CD4-positive, CD25-positive, alpha-beta regulatory T cell (primary cell): ENCODE measurements at regions not wholly inside any gene's neighbourhood (a gene's known extent, or its start where the extent isn't known, plus 50 kb on each side); places are given as distances from the start of the nearest gene placed in this dataset.
"Not testable (repeated sequence)": the region's sequence is repeated elsewhere in the genome, so short reads cannot be mapped to it uniquely, and the experiment has no call there.

Source experiments
- ATAC-seq, 2 donors: fragments of 150-1000 bp; cut with Tn5 transposase; one replicate each; pipeline ENCODE4 v1.10.0; 2021; ENCODE audit warnings: low read depth in 2 of 2, moderate number of reproducible peaks in 2 of 2, moderate library complexity in 1 of 2
- DNase-seq, 3 donors: peaks; one replicate each; pipeline versions ENCODE4 v3.0.0 to v3.0.0-alpha.2; 2012 to 2022; ENCODE audit warnings: mixed read lengths in 1 of 3
- H3K27ac ChIP-seq: one replicate; pipeline ENCODE4 v1.7.0; 2013; ENCODE audit warnings: mild to moderate bottlenecking, low read length; ENCODE audit not compliant: insufficient read depth, poor library complexity, severe bottlenecking
- H3K27me3 ChIP-seq: one replicate; pipeline ENCODE4 v1.7.0; 2013; ENCODE audit warnings: low read length; ENCODE audit not compliant: control insufficient read depth, insufficient read depth
- H3K36me3 ChIP-seq: one replicate; pipeline ENCODE4 v1.7.0; 2013; ENCODE audit warnings: mild to moderate bottlenecking, low read length, moderate library complexity; ENCODE audit not compliant: control insufficient read depth, insufficient read depth
- H3K4me1 ChIP-seq: 2 replicates; pipeline ENCODE4 v1.7.0; 2013; ENCODE audit warnings: mild to moderate bottlenecking, low read length; ENCODE audit not compliant: insufficient read depth, control insufficient read depth, poor library complexity, severe bottlenecking
- H3K4me3 ChIP-seq: one replicate; pipeline ENCODE4 v1.7.0; 2013; ENCODE audit warnings: low read depth, mild to moderate bottlenecking, low read length, moderate library complexity
- H3K9me3 ChIP-seq, 2 experiments: 1 replicate in 1 of 2; 2 replicates in 1 of 2; pipeline ENCODE4 v1.7.0; 2013; ENCODE audit warnings: low read length in 2 of 2, mild to moderate bottlenecking in 1 of 2, moderate library complexity in 1 of 2; ENCODE audit not compliant: control insufficient read depth in 2 of 2
- H3K27ac Mint-ChIP-seq, 3 donors: one replicate each; pipeline ENCODE4 v1.8.0; 2020 to 2022; ENCODE audit warnings: mild to moderate bottlenecking in 3 of 3, mixed read lengths in 3 of 3, moderate library complexity in 2 of 3
- H3K27me3 Mint-ChIP-seq: one replicate; pipeline ENCODE4 v1.8.0; 2022; ENCODE audit warnings: mild to moderate bottlenecking, mixed read lengths
- H3K36me3 Mint-ChIP-seq: one replicate; pipeline ENCODE4 v1.8.0; 2020; ENCODE audit warnings: mixed read lengths
- H3K4me1 Mint-ChIP-seq, 4 donors: one replicate each; pipeline ENCODE4 v1.8.0; 2020 to 2022; ENCODE audit warnings: mixed read lengths in 4 of 4, mild to moderate bottlenecking in 1 of 4
- H3K4me3 Mint-ChIP-seq, 4 donors: one replicate each; pipeline ENCODE4 v1.8.0; 2020 to 2022; ENCODE audit warnings: mild to moderate bottlenecking in 4 of 4, mixed read lengths in 4 of 4, moderate library complexity in 3 of 4
- H3K9me3 Mint-ChIP-seq, 7 donors: one replicate each; pipeline ENCODE4 v1.8.0; 2020 to 2022; ENCODE audit warnings: mixed read lengths in 7 of 7, mild to moderate bottlenecking in 3 of 7, moderate library complexity in 2 of 7

GRCh38 chr4:64014647-64015046 is 394.6 kb downstream of the TECRL start:
- Histone ChIP-seq H3K27ac (no peak overlapping the region), H3K4me3 (no peak overlapping the region), H3K9me3 (peaks cover 0 to 14% of the 10 kb centered on the region in 2 experiments), H3K36me3 (no peaks in the 10 kb centered on the region), H3K4me1 (no peaks in the 10 kb centered on the region), H3K27me3 (no peaks in the 10 kb centered on the region)
- ATAC-seq (no peak), DNase-seq (no peak)
- H3K4me1 Mint-ChIP-seq: no peaks in the 10 kb centered on the region
- H3K27ac Mint-ChIP-seq: no peak overlapping the region
- no peaks in the 10 kb centered on the region for H3K36me3 Mint-ChIP-seq
- H3K9me3 Mint-ChIP-seq: peaks cover 0 to 26% (median 10%) of the 10 kb centered on the region in 7 donors
- no peaks in the 10 kb centered on the region for H3K27me3 Mint-ChIP-seq
- H3K4me3 Mint-ChIP-seq: no peak overlapping the region

GRCh38 chr4:64001229-64001898 is 407.9 kb downstream of the TECRL start:
- Histone ChIP-seq H3K4me1 (no peaks in the 10 kb centered on the region), H3K27ac (no peak overlapping the region), H3K9me3 (peaks cover 7 to 14% of the 10 kb centered on the region in 2 experiments), H3K4me3 (no peak overlapping the region), H3K27me3 (no peaks in the 10 kb centered on the region), H3K36me3 (no peaks in the 10 kb centered on the region)
- H3K4me3 Mint-ChIP-seq: no peak overlapping the region
- peaks cover 0 to 26% (median 12%) of the 10 kb centered on the region in 7 donors for H3K9me3 Mint-ChIP-seq
- H3K4me1 Mint-ChIP-seq: no peaks in the 10 kb centered on the region
- H3K27me3 Mint-ChIP-seq: no peaks in the 10 kb centered on the region
- no peak for ATAC-seq
- H3K27ac Mint-ChIP-seq: no peak overlapping the region
- DNase-seq: no peak
- no peaks in the 10 kb centered on the region for H3K36me3 Mint-ChIP-seq

- Histone ChIP-seq H3K4me3 (no peak overlapping the region), H3K4me1 (no peaks in the 10 kb centered on the region), H3K36me3 (no peaks in the 10 kb centered on the region), H3K9me3 (peaks cover 13 to 14% of the 10 kb centered on the region in 2 experiments), H3K27ac (no peak overlapping the region), H3K27me3 (no peaks in the 10 kb centered on the region)
- Mint-ChIP-seq H3K36me3 (no peaks in the 10 kb centered on the region), H3K9me3 (peaks cover 0 to 27% (median 12%) of the 10 kb centered on the region in 7 donors), H3K27ac (no peak overlapping the region), H3K27me3 (no peaks in the 10 kb centered on the region), H3K4me3 (no peak overlapping the region), H3K4me1 (no peaks in the 10 kb centered on the region)
- ATAC-seq (no peak), DNase-seq (no peak)
Observed at GRCh38 chr4:64000241-64000640, 409.0 kb downstream of the TECRL start.

GRCh38 chr4:63986253-63986652 is 423.0 kb downstream of the TECRL start:
- Mint-ChIP-seq H3K9me3 (peaks cover 4 to 50% (median 17%) of the 10 kb centered on the region in 7 donors), H3K36me3 (no peaks in the 10 kb centered on the region), H3K27me3 (no peaks in the 10 kb centered on the region), H3K4me3 (no peak overlapping the region), H3K4me1 (no peaks in the 10 kb centered on the region), H3K27ac (no peak overlapping the region)
- Histone ChIP-seq H3K27me3 (no peaks in the 10 kb centered on the region), H3K9me3 (peaks cover 0 to 6% of the 10 kb centered on the region in 2 experiments), H3K4me3 (no peak overlapping the region), H3K36me3 (no peaks in the 10 kb centered on the region), H3K27ac (no peak overlapping the region), H3K4me1 (no peaks in the 10 kb centered on the region)
- ATAC-seq (no peak), DNase-seq (no peak)

GRCh38 chr4:63983224-63983623 is 426.0 kb downstream of the TECRL start:
- no peaks in the 10 kb centered on the region for H3K36me3 Mint-ChIP-seq
- Histone ChIP-seq H3K27ac (no peak overlapping the region), H3K4me3 (no peak overlapping the region), H3K36me3 (no peaks in the 10 kb centered on the region), H3K4me1 (no peaks in the 10 kb centered on the region), H3K9me3 (peaks cover 0 to 6% of the 10 kb centered on the region in 2 experiments), H3K27me3 (no peaks in the 10 kb centered on the region)
- no peak for DNase-seq
- ATAC-seq: no peak
- H3K4me1 Mint-ChIP-seq: no peaks in the 10 kb centered on the region
- H3K27ac Mint-ChIP-seq: no peak overlapping the region
- no peak overlapping the region for H3K4me3 Mint-ChIP-seq
- H3K27me3 Mint-ChIP-seq: no peaks in the 10 kb centered on the region
- peaks cover 4 to 36% (median 14%) of the 10 kb centered on the region in 7 donors for H3K9me3 Mint-ChIP-seq

GRCh38 chr4:63965875-63966274 is 443.4 kb downstream of the TECRL start:
- Histone ChIP-seq H3K27me3 (no peaks in the 10 kb centered on the region), H3K4me1 (no peaks in the 10 kb centered on the region), H3K27ac (no peak overlapping the region), H3K9me3 (peaks cover 0 to 2% of the 10 kb centered on the region in 2 experiments), H3K4me3 (no peak overlapping the region), H3K36me3 (no peaks in the 10 kb centered on the region)
- no peak for DNase-seq
- no peaks in the 10 kb centered on the region for H3K27me3 Mint-ChIP-seq
- no peak overlapping the region for H3K27ac Mint-ChIP-seq
- ATAC-seq: no peak
- no peaks in the 10 kb centered on the region for H3K36me3 Mint-ChIP-seq
- H3K4me1 Mint-ChIP-seq: no peaks in the 10 kb centered on the region
- H3K9me3 Mint-ChIP-seq: peaks cover 0 to 19% (median 4%) of the 10 kb centered on the region in 7 donors
- H3K4me3 Mint-ChIP-seq: no peak overlapping the region

- not testable (repeated sequence) for DNase-seq, H3K4me1 ChIP-seq, H3K4me3 ChIP-seq, ATAC-seq, H3K36me3 Mint-ChIP-seq, H3K4me1 Mint-ChIP-seq, H3K36me3 ChIP-seq, H3K9me3 ChIP-seq, H3K27ac ChIP-seq, H3K27me3 ChIP-seq, H3K4me3 Mint-ChIP-seq, H3K27me3 Mint-ChIP-seq, H3K27ac Mint-ChIP-seq
- H3K9me3 Mint-ChIP-seq: peaks cover 0 to 16% (median 8%) of the 10 kb centered on the region in 7 donors
Observed at GRCh38 chr4:63942706-63943286, 466.5 kb downstream of the TECRL start.

GRCh38 chr4:63937961-63938360 is 471.3 kb downstream of the TECRL start:
- H3K36me3 Mint-ChIP-seq: peaks cover 4% of the 10 kb centered on the region
- H3K27ac ChIP-seq: no peak overlapping the region
- peaks cover 0 to 5% of the 10 kb centered on the region in 2 experiments for H3K9me3 ChIP-seq
- no peak for ATAC-seq
- no peak overlapping the region for H3K27ac Mint-ChIP-seq
- H3K4me3 Mint-ChIP-seq: no peak overlapping the region
- H3K9me3 Mint-ChIP-seq: peaks cover 0 to 10% (median 2%) of the 10 kb centered on the region in 7 donors
- no peaks in the 10 kb centered on the region for H3K4me1 ChIP-seq
- H3K4me1 Mint-ChIP-seq: no peaks in the 10 kb centered on the region
- H3K27me3 Mint-ChIP-seq: no peaks in the 10 kb centered on the region
- H3K36me3 ChIP-seq: no peaks in the 10 kb centered on the region
- H3K27me3 ChIP-seq: no peaks in the 10 kb centered on the region
- H3K4me3 ChIP-seq: no peak overlapping the region
- DNase-seq: no peak
